D721Med (cell line): ENCODE measurements at regions not wholly inside any gene's neighbourhood (a gene's known extent, or its start where the extent isn't known, plus 50 kb on each side); places are given as distances from the start of the nearest gene placed in this dataset.
"Not testable (repeated sequence)": the region's sequence is repeated elsewhere in the genome, so short reads cannot be mapped to it uniquely, and the experiment has no call there.

Source experiments
- DNase-seq: peaks from one replicate; pipeline ENCODE4 v3.0.0; 2011; ENCODE audit warnings: low spot score; ENCODE audit not compliant: insufficient read length
- FAIRE-seq: peaks from 2 replicates; lab custom pipeline; 2011; peaks lifted over from hg19 to GRCh38; lab: Jason Lieb, UNC
- TF ChIP-seq, protein P1 (sequence below): IDR thresholded peaks from 2 replicates; pipeline ENCODE4 v1.5.1; 2012; ENCODE audit warnings: mild to moderate bottlenecking, control low read depth; ENCODE audit not compliant: insufficient read depth; ENCODE audit errors: missing control alignments

DNA sequence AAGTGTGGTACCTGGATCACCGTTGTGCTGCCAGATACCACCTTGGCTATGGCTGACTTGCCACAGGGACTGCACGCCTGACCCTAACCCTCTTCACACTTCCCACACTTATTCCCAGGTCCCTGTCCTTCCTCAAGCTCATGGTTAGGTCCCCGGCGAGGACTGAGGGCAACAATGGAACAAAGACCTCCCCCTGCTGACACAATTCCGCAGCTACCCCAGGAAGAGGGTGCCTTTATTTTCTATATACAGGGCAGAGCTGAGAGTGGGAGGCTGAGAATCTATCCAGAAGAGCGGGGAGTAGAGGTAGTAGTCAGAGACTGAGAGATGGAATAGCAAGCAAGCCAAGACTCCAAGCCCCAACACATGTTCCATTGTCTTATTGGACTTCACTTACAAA is 118.1 kb upstream of the SEM1 start:
- FAIRE-seq (no peak), DNase-seq (no peak)
- TF ChIP-seq, protein P1, sequence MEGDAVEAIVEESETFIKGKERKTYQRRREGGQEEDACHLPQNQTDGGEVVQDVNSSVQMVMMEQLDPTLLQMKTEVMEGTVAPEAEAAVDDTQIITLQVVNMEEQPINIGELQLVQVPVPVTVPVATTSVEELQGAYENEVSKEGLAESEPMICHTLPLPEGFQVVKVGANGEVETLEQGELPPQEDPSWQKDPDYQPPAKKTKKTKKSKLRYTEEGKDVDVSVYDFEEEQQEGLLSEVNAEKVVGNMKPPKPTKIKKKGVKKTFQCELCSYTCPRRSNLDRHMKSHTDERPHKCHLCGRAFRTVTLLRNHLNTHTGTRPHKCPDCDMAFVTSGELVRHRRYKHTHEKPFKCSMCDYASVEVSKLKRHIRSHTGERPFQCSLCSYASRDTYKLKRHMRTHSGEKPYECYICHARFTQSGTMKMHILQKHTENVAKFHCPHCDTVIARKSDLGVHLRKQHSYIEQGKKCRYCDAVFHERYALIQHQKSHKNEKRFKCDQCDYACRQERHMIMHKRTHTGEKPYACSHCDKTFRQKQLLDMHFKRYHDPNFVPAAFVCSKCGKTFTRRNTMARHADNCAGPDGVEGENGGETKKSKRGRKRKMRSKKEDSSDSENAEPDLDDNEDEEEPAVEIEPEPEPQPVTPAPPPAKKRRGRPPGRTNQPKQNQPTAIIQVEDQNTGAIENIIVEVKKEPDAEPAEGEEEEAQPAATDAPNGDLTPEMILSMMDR, result no peak

DNA sequence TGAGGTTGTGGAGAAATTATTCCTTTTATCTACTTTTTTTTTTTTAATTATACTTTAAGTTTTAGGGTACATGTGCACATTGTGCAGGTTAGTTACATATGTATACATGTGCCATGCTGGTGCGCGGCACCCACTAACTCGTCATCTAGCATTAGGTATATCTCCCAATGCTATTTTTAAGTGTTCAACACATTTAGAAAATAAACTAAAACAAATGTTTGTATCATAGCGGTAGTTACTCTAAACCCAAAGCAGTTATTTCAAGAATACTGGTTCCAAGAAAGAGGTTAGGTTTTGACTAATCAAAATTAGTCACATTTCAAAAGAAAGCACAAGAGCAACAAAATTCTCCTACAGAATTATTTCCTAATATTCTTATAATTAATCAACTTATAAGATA is 119.5 kb upstream of the SEM1 start:
- FAIRE-seq, DNase-seq: not testable (repeated sequence)

DNA sequence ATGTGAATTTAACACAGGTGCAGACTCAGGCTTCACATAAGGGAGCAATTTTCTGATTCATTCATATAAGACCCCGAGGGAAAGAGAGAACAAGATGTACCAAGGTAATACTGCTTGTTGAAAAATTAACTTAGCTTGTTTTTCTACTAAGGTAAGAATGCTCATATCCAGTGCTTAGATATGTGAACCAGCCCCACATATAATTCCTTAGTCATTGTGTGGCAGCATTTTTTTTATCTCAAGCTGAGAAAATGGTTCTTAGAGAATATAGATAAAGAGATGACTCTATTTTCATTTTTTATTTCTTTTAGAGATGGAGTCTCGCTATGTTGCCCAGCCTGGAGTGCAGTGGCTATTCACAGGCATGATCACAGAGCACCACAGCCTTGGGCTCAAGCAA is 121.8 kb upstream of the SEM1 start:
- TF ChIP-seq, protein P1, result no peak
- no peak for DNase-seq
- FAIRE-seq, result no peak

DNA sequence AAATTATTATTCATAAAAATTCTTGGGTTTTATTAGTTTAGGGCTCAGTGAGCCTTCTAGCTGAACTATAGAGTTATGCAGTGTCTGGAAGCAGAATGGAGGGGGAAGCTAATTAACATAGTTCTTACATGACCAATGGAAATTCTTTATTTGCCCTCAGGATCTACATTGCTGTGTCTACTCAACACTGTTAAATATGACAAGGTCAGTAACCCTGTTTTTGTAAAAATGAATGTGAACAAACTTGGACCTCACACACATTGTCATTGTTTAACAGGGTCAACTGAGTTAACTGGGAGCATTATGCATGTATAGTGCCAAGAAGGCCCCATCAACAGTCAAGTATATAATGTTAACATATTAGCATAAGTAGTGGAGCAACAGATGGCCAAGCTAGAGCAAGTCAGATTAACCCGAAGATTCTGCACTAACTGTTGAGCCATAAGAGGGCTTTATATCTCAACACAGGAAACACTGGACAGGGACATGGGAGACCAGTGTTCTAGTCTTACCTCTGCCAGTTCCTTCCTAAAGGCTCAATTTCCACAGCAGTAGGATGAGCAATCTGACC is 122.5 kb upstream of the SEM1 start:
- DNase-seq (no peak), FAIRE-seq (no peak)
- TF ChIP-seq, protein P1, result no peak

DNA sequence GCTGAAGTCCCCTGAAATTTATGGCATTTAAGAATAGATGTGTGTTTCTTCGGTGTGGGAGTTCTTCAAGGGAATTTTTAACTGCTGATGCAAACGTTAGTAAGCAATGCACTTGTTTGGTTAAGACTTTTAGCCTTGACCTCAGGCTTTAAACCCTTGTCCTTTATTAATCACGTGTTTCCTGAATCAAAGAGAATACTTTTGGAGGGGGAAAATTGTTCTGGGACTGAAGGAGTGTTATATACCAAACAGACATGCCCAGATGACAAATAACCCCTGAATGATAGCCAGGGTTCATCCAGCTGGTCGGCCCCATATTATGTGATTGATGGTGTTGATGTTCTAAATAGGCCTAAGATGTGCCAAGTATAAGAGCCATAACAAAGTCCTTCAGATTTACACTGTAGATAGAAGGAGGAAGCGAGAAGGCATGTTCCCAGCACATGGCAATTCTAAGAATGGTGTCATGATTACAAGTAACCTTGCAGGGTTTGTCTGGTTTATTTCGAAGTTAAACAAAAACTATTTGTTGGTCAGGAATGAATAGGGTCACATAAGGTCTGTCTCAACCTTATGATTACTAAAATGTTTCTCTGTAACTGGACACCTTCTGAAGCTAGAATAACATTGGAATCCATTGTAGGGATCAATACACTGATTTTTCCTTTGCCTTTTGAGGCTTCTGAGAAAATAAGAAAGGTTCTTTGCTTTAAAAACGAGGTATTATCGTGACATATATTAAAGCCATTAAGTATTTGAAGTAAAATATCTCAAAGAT is 124.2 kb upstream of the SEM1 start:
- DNase-seq (no peak), FAIRE-seq (peak; percentile 29)
- TF ChIP-seq, protein P1, result no peak

DNA sequence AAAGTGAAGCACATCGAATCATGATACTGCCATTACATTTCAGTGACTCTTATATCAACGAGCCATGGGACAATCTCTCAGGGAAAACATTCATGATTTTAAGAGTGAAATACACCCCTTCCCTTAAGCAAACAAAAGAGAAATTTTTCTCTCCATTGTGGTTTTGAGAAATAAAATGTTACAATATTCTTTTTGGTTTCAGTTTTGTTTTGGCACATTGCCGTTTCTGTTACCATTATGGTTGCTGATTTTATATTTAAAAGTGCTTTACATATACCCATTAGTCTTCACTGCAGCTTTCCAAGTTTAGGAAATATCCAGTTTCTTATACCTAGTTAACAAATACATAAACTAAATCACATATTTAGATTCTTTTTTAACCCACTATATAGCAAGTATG is 126.8 kb upstream of the SEM1 start:
- FAIRE-seq (no peak), DNase-seq (no peak)
- TF ChIP-seq, protein P1, result no peak

DNA sequence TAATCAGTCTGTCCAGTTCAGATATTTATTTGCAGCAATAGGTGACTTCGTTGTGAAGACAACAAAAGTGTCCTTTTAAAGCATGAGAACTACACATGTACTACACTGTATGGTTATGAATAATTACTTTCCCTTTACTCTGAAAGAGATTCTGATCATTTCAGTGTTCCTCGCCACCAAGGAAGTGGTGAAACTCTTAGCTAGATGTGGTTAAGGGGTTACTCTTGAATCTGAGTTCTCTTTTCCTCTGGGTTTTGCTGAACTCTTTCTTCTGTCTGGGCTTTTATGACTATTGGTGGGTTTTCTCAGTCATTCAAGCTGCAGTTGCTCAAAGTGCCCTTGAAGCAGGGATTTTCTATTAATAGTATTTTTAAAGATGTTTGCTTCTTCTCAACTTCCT is 127.9 kb upstream of the SEM1 start:
- FAIRE-seq (no peak), DNase-seq (no peak)
- TF ChIP-seq, protein P1, result no peak

DNA sequence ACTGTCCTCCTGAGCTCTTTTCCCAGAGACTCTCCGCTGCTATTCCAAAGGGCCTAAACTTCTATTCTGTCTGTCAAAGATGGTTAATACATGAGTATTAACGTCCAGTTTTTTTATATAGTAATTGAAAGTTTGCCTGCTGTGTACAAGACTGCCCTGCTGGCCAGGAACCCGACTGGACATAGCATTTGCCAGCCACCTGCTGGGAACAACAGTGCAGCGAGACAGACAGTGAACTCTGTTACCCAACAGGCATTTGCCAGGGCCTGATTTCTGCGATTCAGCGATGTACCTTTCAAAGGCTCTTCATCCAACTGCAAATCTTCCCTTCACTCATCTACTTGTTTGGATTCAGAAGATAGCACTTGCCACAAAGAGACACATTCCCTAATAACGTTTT is 128.8 kb upstream of the SEM1 start:
- TF ChIP-seq, protein P1, result no peak
- FAIRE-seq (no peak), DNase-seq (no peak)
